COR-L47 (cell line): ENCODE measurements at regions not wholly inside any gene's neighbourhood (a gene's known extent, or its start where the extent isn't known, plus 50 kb on each side); places are given as distances from the start of the nearest gene placed in this dataset.

Experiments used
- DNase-seq: peaks from one replicate; lab custom pipeline; 2025; lab: John Stamatoyannopoulos, UW

GRCh38 chr7:68309271-68309670 lies 1289.0 kb upstream of the AUTS2 start:
- DNase-seq: no peak

DNA sequence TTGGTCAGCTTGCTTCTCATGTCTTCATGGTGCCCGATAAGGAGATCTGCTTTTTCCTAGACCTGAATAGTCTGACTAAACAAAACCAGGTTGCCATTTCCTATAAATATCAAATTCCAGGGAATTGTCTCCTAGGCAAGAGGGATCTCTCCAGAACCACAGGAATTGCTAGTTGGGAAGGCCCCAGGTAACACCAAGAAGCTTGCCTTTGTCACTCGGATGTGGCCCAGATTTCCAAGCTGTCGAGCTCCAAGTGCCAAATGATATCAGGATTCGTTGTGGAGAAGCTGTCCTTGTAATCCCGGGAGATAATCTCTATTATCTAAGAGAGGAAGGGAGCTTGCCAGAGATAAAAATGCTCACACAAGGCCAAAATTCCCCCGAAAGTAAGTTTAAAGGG lies 1288.5 kb upstream of the AUTS2 start:
- no peak for DNase-seq

DNA sequence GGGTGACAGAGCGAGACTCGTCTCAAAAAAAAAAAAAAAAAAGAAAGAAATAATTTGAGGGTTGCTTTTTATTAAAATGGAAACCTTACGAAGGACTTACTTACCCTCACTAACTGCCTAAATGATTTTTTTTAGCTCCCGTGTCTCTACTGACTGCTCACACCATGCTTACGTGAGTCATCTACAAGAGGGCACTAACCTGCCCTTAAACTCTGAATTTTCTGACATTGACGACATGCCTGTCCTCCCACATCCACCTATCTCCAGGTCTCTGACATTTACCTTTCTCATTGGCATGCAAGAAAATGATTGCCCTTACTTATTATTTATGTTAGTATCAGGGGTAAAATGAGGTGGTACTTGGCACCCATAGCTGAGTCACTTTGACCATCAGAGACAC lies 1286.3 kb upstream of the AUTS2 start:
- DNase-seq: no peak

- DNase-seq: no peak
Measured at GRCh38 chr7:68313806-68314205, 1284.5 kb upstream of the AUTS2 start.

- DNase-seq: no peak
Measured at GRCh38 chr7:68314208-68314607, 1284.1 kb upstream of the AUTS2 start.

- no peak for DNase-seq
Measured at GRCh38 chr7:68317476-68317875, 1280.8 kb upstream of the AUTS2 start.

DNA sequence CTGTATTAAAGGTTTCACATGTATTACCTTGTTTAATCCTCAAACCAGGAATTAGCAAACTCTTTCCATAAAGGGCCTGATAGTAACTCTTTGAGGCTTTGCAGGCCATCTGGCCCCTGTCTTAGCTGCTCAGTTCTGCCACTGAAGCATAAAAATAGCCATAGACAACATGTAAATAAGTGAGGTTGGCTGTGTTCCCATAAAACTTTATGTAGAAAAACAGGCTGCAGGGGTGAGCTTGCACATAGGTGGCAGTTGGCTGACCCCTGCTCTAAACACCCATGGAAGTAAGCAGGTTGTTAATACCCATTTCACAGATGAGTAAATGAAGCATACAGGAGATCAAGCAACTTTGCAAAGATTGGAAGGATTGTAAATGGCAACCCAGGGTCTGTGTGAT lies 1279.2 kb upstream of the AUTS2 start:
- DNase-seq: no peak

DNA sequence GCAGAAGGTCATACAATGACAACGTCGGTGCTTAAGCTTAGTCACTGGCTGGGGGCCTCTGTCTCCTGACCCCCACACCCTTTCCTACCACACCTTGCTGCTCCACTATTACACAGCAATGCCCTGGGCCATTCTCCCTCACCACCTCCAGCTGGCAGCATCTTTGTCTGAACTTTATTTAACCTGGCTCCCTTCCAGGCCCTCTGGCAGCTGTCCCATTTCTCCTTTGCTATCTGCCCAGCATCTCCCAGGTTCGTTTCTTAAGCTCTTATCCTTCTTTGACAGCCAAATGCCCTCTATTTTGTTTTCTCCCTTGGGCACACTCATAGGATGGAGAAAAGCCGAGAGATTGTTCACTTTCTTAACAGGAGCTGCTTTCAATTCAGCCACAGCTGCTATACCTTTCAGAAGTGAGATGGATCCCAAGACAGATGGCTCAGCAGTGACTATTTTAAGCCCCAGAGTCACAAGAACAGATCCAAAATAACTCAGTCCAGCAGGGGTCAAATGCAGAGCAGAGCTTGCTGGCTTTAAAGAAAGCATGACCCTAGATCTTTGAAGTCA lies 1277.1 kb upstream of the AUTS2 start:
- peak; percentile 90 for DNase-seq

GRCh38 chr7:68321776-68322496 lies 1276.3 kb upstream of the AUTS2 start:
- DNase-seq: no peak

DNA sequence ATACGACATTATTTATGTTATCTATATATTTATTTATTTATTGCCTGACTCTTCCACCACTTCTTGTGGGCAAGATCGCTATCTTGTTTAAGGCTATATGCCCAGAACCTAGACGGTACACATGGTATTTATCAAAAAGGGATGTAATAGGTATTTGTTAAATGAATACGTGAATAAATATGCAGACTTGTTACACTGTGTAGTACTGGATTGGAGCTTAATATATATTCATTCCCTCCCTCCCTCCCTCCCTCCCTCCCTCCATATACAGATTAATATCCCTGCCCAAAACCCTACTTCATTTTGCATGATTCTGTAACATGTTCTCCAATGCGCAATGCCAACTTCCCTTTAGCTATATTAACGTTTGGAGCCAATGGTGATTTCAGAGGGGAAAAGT lies 1273.7 kb upstream of the AUTS2 start:
- DNase-seq: no peak

DNA sequence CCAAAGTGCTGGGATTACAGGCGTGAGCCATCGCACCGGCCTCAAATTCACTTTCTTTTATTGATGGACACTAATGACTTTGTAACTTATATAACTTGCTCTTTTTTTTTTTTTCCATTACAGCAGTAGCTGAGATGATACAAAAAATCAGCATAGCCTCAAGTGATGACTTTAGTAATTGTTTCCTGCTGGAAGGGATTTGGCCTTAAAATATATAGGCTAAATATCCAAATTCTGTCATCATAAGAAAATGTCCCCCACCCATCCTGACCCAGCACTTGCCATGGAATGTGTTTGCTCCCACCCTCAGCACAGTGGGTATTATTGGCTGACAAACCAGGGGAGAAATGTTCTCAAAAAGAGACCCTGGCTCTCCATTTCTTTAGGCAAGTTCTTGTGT lies 1264.1 kb upstream of the AUTS2 start:
- no peak for DNase-seq

DNA sequence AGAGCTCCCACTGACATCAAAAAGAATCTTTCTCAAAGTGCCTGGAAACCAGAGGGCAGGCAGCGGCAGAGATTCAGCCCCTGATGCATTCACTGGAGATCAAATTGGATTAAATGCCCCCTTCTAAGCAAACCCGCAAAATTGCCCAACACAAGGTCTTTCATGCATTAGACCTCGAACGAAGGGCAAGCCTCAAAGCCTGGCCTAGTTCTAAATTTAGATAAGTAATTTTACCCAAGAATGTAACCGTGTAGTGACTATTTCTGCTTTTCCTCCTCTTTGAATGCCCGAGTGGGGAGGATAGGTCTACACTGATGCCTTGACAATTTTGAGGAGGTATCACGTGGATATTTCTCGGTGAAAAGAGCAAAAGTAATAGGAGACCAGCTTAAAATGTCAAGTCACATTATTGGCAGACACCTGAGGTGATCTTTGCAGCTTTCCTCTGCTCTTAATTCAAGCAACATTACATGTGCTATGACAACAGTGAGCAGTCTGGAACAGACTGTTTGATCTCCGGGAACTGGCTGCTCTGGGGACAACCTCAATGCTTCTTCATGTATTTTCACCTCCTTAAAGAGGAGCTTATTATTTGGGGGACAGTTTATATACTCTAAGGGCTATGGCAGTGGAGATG lies 1263.5 kb upstream of the AUTS2 start:
- DNase-seq: no peak

- DNase-seq: no peak
Measured at GRCh38 chr7:68336594-68336993, 1261.7 kb upstream of the AUTS2 start.

- DNase-seq: no peak
Measured at GRCh38 chr7:68348401-68348800, 1249.9 kb upstream of the AUTS2 start.

DNA sequence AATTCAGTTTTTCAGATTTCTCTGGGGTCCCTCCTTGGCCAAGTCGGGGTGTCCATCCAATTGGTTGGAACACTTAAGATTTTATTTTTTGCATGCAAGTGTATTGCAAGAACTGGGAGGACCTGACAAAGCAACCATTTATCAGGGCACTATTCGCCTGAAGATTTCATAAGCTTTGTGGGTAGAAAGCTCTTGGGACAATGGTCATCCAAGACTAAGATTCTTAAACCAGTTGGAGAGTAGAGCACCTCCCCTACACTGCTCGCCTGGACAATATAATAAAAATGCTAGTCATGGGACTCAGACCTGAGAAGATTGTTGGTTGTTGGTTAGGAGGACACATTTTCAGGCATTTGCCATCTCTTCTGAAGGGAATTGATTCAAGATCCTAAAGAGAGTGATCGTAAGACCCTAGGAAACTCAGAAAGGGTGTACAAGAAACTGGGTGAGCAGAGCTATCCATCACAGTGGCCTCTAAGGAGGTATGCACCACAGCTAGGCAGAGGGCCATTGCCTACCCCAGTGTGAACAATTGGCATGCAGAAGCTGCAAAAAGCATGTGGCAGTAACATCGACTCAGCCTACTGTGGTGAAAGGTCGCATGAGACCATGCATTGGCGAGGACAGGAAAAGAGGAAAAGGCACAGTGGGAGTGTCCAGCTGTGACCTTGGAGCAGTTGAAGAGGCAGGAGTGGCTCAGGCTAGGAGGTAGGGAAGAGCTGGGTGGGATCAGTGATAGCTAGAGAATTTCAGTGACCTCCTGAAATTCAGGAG lies 1235.3 kb upstream of the AUTS2 start:
- DNase-seq: no peak

- DNase-seq: no peak
Measured at GRCh38 chr7:68364886-68365625, 1233.2 kb upstream of the AUTS2 start.

DNA sequence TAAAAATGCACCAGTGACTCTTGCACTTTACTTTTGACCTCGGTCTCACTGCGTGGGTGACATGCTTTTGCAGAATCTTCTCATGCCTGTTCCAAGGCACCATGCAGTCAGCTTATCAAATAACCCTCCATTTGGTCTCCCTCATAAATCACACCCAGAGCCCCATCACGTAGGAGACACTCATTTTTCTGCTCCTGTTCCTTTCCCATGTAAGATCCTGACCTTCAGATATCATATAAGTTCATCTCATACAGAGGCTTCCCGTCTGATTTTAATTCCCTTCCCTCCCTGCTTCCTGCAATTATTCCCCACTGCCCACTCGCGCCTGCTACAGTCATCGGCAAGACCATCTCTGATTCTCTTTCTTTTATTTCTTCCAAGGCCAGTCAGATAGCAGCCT lies 1226.3 kb upstream of the AUTS2 start:
- DNase-seq: no peak

DNA sequence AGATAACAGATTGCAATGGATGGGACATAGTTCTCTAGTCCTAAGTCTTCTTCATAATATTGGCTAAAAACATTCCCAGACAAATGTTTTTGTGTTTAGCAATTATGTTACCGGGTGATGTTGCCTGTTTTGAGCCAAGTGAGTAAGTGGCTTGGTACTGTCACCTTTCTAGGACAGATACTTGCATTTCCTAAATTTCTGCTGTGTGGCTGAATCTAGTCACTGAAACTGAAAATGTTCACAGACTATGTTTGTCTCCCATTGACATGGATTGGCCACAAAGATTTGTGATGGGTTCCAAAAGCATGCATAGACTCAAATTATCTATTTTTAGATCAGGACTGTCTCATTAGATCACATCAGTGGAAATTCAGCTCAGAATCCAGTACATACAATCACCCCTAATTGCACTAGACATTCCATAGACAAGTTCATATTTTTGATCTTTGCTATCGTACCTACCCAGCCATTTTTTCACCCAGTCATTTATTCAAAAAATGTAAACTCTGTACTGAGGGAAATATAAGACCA lies 1222.1 kb upstream of the AUTS2 start:
- no peak for DNase-seq

GRCh38 chr7:68381731-68382130 lies 1216.5 kb upstream of the AUTS2 start:
- no peak for DNase-seq

DNA sequence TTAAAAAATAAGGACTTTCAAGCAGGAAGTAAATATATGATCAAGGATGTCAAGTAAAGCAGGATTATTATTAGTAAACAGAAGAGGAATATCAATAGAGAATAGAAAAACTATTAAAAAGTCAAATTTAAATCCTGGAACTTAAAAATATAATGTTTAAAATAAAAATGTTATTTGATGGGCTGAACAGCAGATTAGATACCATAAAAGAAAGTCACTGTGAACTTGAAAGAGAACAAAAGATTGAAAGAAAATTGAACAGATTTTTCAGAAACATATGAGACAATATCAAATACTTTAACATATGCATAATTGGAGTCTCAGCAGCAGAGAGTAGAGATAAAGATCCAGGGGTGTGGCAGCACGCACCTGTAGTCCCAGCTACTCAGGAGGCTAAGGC lies 1213.7 kb upstream of the AUTS2 start:
- no peak for DNase-seq

DNA sequence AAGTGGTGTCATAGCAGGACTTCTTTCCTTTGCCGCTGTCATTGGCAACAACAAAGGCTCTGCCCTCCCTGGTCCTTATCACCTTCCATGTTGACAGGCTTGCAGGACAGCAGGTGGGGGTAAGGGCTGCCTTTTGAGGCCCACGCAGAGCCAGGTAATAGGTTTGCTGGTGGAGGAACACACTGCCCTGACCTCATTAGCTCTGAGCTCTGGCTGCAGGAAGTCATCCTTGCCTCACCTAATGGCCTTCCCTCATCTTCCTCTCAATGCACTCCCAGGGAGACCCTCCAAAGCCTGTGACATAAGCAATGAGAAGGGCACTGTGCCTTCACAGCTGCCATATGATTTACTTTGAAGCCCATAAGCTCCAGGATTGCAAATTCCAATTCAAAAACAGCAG lies 1205.2 kb upstream of the AUTS2 start:
- DNase-seq: no peak

DNA sequence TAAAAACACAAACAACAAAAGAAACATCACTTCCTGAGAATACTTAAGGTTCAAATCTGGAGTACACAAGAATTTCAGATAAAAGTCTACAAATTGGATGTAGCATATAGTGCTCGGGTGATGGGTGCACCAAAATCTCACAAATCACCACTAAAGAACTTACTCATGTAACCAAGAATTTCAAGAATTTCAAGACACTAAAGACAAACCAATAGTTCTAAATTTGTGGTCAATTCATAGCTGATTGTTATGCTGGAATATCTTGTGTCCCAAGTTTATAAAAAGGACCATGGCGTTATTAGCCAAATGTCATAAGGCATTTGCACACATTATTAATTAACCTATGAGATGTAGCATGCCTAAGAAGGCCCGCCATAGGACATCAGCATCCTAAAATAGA lies 1204.1 kb upstream of the AUTS2 start:
- DNase-seq: no peak
